Sigmoid colon (tissue), 6 donors: ENCODE measurements at regions not wholly inside any gene's neighbourhood (a gene's known extent, or its start where the extent isn't known, plus 50 kb on each side); places are given as distances from the start of the nearest gene placed in this dataset.

Experiments used
- DNase-seq: peaks from one replicate; pipeline ENCODE4 v3.0.0-alpha.2; 2019
- H3K27ac ChIP-seq, 4 donors: fragments of 200-600 bp; sonication (generic); one replicate each; pipeline ENCODE4 v1.5.1; 2016 to 2019; ENCODE audit warnings: mild to moderate bottlenecking in 1 of 4
- H3K27me3 ChIP-seq, 3 donors: fragments of 200-600 bp; sonication (generic); one replicate each; pipeline ENCODE4 v1.5.1; 2019; ENCODE audit warnings: mild to moderate bottlenecking in 1 of 3
- H3K36me3 ChIP-seq, 4 donors: fragments of 200-600 bp; sonication (generic); one replicate each; pipeline ENCODE4 v1.5.1; 2016 to 2019
- H3K4me1 ChIP-seq, 4 donors: fragments of 200-600 bp; sonication (generic); one replicate each; pipeline ENCODE4 v1.5.1; 2017 to 2019
- H3K4me3 ChIP-seq, 4 donors: fragments of 200-600 bp; sonication (generic); one replicate each; pipeline ENCODE4 v1.5.1; 2017 to 2019; ENCODE audit warnings: mild to moderate bottlenecking in 2 of 4, moderate library complexity in 1 of 4
- H3K9me3 ChIP-seq, 4 donors: fragments of 200-600 bp in 3 of 4; sonication (generic) in 3 of 4; one replicate each; pipeline versions ENCODE4 v1.5.1 to v1.6.1; 2013 to 2019
- CTCF ChIP-seq, 4 experiments: fragments of 450-650 bp in 3 of 4; fragments of 200-600 bp in 1 of 4; IDR thresholded peaks; one replicate each; pipeline ENCODE4 v1.5.1; 2016 to 2019; ENCODE audit warnings: antibody characterized with exemption in 4 of 4, mild to moderate bottlenecking in 3 of 4, moderate library complexity in 2 of 4
- EP300 ChIP-seq, 4 donors: sonication (generic); formaldehyde crosslinking; IDR thresholded peaks; one replicate each; pipeline ENCODE4 v1.6.1; 2017; ENCODE audit warnings: antibody characterized with exemption in 4 of 4
- POLR2A ChIP-seq, 2 donors: fragments of 450-650 bp; IDR thresholded peaks; one replicate each; pipeline ENCODE4 v1.6.1; 2016; ENCODE audit warnings: antibody characterized with exemption in 2 of 2, mild to moderate bottlenecking in 2 of 2, moderate library complexity in 2 of 2
- POLR2AphosphoS5 ChIP-seq, 4 donors: sonication (generic); formaldehyde crosslinking; IDR thresholded peaks; one replicate each; pipeline ENCODE4 v1.6.1; 2017; ENCODE audit warnings: antibody characterized with exemption in 4 of 4
- WGBS, 2 donors: extraction: QIAGEN DNeasy Blood & Tissue Kit; methylation state at CpG; one replicate each; pipeline ENCODE4 v1.1.7; 2013; 5-methylcytosine and 5-hydroxymethylcytosine counted together
- intact Hi-C: fragments of 100-400 bp; cut with DNase I; formaldehyde crosslinking; loops from one replicate; pipeline ENCODE4 v1.15.1; 2023
- donor health status: healthy with polysubstance abuse.
- donor health status: healthy.

- 76 to 90% methylated on average over 4 of the region's 4 CpGs for WGBS, 2 donors
- peaks cover 0 to 9% (median 0%) of the 10 kb centered on the region in 4 donors for H3K4me1 ChIP-seq
- H3K9me3 ChIP-seq: no peaks in the 10 kb centered on the region
- H3K36me3 ChIP-seq: no peaks in the 10 kb centered on the region
- no peak overlapping the region for H3K4me3 ChIP-seq
- intact Hi-C loops: no loop called here
- H3K27me3 ChIP-seq: no peaks in the 10 kb centered on the region
- TF ChIP-seq EP300 (IDR thresholded peaks at IDR 0.05): no peak
- TF ChIP-seq POLR2A (IDR thresholded peaks at IDR 0.05): no peak
- TF ChIP-seq POLR2AphosphoS5 (IDR thresholded peaks at IDR 0.05): no peak
- no peak for TF ChIP-seq CTCF (IDR thresholded peaks at IDR 0.05)
- no peak for DNase-seq
- no peak overlapping the region for H3K27ac ChIP-seq
Measured at GRCh38 chr2:71844967-71845366, 302.7 kb downstream of the CYP26B1 start.

GRCh38 chr2:71843391-71843850 is 304.2 kb downstream of the CYP26B1 start:
- Histone ChIP-seq H3K9me3 (no peaks in the 10 kb centered on the region), H3K27ac (no peak overlapping the region), H3K4me3 (no peak overlapping the region), H3K36me3 (no peaks in the 10 kb centered on the region), H3K27me3 (no peaks in the 10 kb centered on the region), H3K4me1 (peaks cover 0 to 9% (median 0%) of the 10 kb centered on the region in 4 donors)
- TF ChIP-seq CTCF (IDR thresholded peaks at IDR 0.05): no peak
- no peak for TF ChIP-seq EP300 (IDR thresholded peaks at IDR 0.05)
- TF ChIP-seq POLR2AphosphoS5 (IDR thresholded peaks at IDR 0.05): peak in 1 of 4 donors; percentile 20
- no peak for TF ChIP-seq POLR2A (IDR thresholded peaks at IDR 0.05)
- WGBS, 2 donors: 69 to 70% methylated on average over 3 of the region's 3 CpGs
- no peak for DNase-seq
- intact Hi-C loops: no loop called here

- Histone ChIP-seq H3K9me3 (no peaks in the 10 kb centered on the region), H3K4me3 (no peak overlapping the region), H3K36me3 (no peaks in the 10 kb centered on the region), H3K27ac (no peak overlapping the region), H3K4me1 (peaks cover 0 to 9% (median 0%) of the 10 kb centered on the region in 4 donors), H3K27me3 (no peaks in the 10 kb centered on the region)
- intact Hi-C loops: no loop called here
- no peak for DNase-seq
- WGBS, 2 donors: 93 to 94% methylated on average over 4 of the region's 4 CpGs
- TF ChIP-seq POLR2A (IDR thresholded peaks at IDR 0.05) (no peak), POLR2AphosphoS5 (IDR thresholded peaks at IDR 0.05) (no peak), CTCF (IDR thresholded peaks at IDR 0.05) (no peak), EP300 (IDR thresholded peaks at IDR 0.05) (no peak)
Measured at GRCh38 chr2:71842744-71843143, 304.9 kb downstream of the CYP26B1 start.

GRCh38 chr2:71839826-71840225 is 307.8 kb downstream of the CYP26B1 start:
- H3K4me3 ChIP-seq: no peak overlapping the region
- no peaks in the 10 kb centered on the region for H3K9me3 ChIP-seq
- 79 to 84% methylated on average over 2 of the region's 2 CpGs for WGBS, 2 donors
- no peaks in the 10 kb centered on the region for H3K36me3 ChIP-seq
- DNase-seq: no peak
- H3K27ac ChIP-seq: no peak overlapping the region
- intact Hi-C loops: no loop called here
- no peaks in the 10 kb centered on the region for H3K27me3 ChIP-seq
- peaks cover 0 to 9% (median 0%) of the 10 kb centered on the region in 4 donors for H3K4me1 ChIP-seq
- no peak for TF ChIP-seq POLR2A (IDR thresholded peaks at IDR 0.05)
- no peak for TF ChIP-seq EP300 (IDR thresholded peaks at IDR 0.05)
- no peak for TF ChIP-seq CTCF (IDR thresholded peaks at IDR 0.05)
- no peak for TF ChIP-seq POLR2AphosphoS5 (IDR thresholded peaks at IDR 0.05)

- Histone ChIP-seq H3K36me3 (no peaks in the 10 kb centered on the region), H3K4me1 (peaks cover 0 to 15% (median 15%) of the 10 kb centered on the region in 4 donors), H3K4me3 (no peak overlapping the region), H3K27ac (no peak overlapping the region), H3K9me3 (no peaks in the 10 kb centered on the region), H3K27me3 (no peaks in the 10 kb centered on the region)
- 93 to 97% methylated on average over 2 of the region's 2 CpGs for WGBS, 2 donors
- no peak for DNase-seq
- no peak for TF ChIP-seq CTCF (IDR thresholded peaks at IDR 0.05)
- TF ChIP-seq POLR2A (IDR thresholded peaks at IDR 0.05): no peak
- TF ChIP-seq EP300 (IDR thresholded peaks at IDR 0.05): no peak
- no peak for TF ChIP-seq POLR2AphosphoS5 (IDR thresholded peaks at IDR 0.05)
- intact Hi-C loops: no loop called here
Measured at GRCh38 chr2:71834796-71835195, 312.9 kb downstream of the CYP26B1 start.
